ENCODE measurements at regions not wholly inside any gene's neighbourhood (a gene's known extent, or its start where the extent isn't known, plus 50 kb on each side); places are given as distances from the start of the nearest gene placed in this dataset.

DNA sequence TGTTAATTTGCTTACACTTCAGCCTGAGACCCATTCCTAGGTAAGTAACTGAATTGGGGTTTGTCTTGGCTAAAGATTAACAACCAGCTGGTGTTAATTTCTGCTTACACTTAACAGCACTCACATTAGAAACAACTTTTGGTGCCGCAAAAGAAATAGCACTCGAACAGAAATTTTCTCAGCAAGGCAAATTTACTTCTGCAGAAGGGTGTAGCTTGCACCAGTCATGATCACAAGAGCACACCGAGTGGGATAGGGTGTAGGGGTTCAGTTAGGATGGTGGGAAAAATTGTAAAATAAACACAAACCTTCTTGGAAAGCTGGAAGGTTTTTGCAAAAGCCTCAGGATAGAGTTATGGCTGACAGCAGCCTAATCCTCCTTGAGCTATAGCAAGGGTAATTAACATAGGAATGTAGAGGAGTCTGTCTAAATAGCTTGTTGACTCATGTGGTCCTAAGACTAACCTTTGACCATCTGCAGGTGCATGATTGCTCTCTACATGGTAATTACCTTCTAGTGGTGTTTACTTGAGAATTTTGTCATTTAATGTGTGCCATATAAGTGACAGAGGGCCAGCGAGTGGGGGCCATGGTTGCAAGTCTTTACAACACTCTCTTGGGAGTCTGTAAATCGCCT lies 67.8 kb upstream of the CDK13 start:
- H3K23me2 ChIP-seq (ENCODE audit: insufficient read length, low read depth, low read length, poor library complexity, severe bottlenecking) = no peaks in the 10 kb centered on the region
- no peak overlapping the region for H3K18ac ChIP-seq (ENCODE audit: insufficient read length, low read depth, low read length)
- no peaks in the 10 kb centered on the region for H3K79me1 ChIP-seq (ENCODE audit: insufficient read depth, low read depth, low read length, poor library complexity, severe bottlenecking)
- H3K27me3 ChIP-seq (ENCODE audit: insufficient read depth, low read length) = no peaks in the 10 kb centered on the region
- Mint-ChIP-seq H3K4me1 (peaks cover 5 to 13% of the 10 kb centered on the region in 2 experiments), H3K27ac (no peak overlapping the region; a peak in 1 of 7 replicates), H3K27me3 (ENCODE audit: low read depth) (no peaks in the 10 kb centered on the region), H3K9me3 (peaks cover 17 to 19% of the 10 kb centered on the region in 2 experiments), H3K4me3 (no peak overlapping the region), H3K36me3 (ENCODE audit: insufficient read depth in 1 of 3, low read depth in 3 of 3) (peaks cover 5 to 26% (median 13%) of the 10 kb centered on the region in 3 experiments; a peak in 6 of 7 replicates)
- no peak overlapping the region for H2BK120ac ChIP-seq (ENCODE audit: low read depth, low read length, poor library complexity, severe bottlenecking)
- no peak overlapping the region for H3K14ac ChIP-seq (ENCODE audit: insufficient read depth, low read length)
- H3K23ac ChIP-seq (ENCODE audit: insufficient read length, low read depth, low read length) = no peak overlapping the region
- no peak overlapping the region for H3K4ac ChIP-seq (ENCODE audit: low read depth, low read length)
- no peak overlapping the region for H2BK12ac ChIP-seq (ENCODE audit: insufficient read length, low read depth, low read length)
- no peak overlapping the region for H2AK5ac ChIP-seq (ENCODE audit: insufficient read length, low read length)
- no peak overlapping the region for H2BK15ac ChIP-seq (ENCODE audit: low read depth, low read length)
- no peak overlapping the region for H2BK20ac ChIP-seq (ENCODE audit: low read depth, low read length, poor library complexity, severe bottlenecking)
- H3K4me2 ChIP-seq (ENCODE audit: insufficient read depth, insufficient read length, low read length) = no peak overlapping the region
- H3K79me2 ChIP-seq (ENCODE audit: insufficient read depth, low read length) = no peaks in the 10 kb centered on the region
- DNase-seq = no peak
- H4K91ac ChIP-seq (ENCODE audit: insufficient read length, low read depth, low read length) = no peak overlapping the region
- H3K9me3 ChIP-seq (ENCODE audit: control insufficient read depth, low read depth, low read length) = no peaks in the 10 kb centered on the region
- H2AFZ ChIP-seq (ENCODE audit: low read length) = no peak overlapping the region
- H4K20me1 ChIP-seq (ENCODE audit: control insufficient read depth, insufficient read depth, insufficient read length) = no peaks in the 10 kb centered on the region
- H3K9ac ChIP-seq (ENCODE audit: extremely low read depth, insufficient read length, low read length) = no peak overlapping the region
- H4K8ac ChIP-seq (replicated peaks; ENCODE audit: insufficient read length, low read depth, low read length) = no peak overlapping the region
- TF ChIP-seq, protein P1, sequence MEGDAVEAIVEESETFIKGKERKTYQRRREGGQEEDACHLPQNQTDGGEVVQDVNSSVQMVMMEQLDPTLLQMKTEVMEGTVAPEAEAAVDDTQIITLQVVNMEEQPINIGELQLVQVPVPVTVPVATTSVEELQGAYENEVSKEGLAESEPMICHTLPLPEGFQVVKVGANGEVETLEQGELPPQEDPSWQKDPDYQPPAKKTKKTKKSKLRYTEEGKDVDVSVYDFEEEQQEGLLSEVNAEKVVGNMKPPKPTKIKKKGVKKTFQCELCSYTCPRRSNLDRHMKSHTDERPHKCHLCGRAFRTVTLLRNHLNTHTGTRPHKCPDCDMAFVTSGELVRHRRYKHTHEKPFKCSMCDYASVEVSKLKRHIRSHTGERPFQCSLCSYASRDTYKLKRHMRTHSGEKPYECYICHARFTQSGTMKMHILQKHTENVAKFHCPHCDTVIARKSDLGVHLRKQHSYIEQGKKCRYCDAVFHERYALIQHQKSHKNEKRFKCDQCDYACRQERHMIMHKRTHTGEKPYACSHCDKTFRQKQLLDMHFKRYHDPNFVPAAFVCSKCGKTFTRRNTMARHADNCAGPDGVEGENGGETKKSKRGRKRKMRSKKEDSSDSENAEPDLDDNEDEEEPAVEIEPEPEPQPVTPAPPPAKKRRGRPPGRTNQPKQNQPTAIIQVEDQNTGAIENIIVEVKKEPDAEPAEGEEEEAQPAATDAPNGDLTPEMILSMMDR (conservative IDR thresholded peaks at IDR 0.05) = no peak
- no peak overlapping the region for H3T11ph ChIP-seq (ENCODE audit: low read length)
- no peaks in the 10 kb centered on the region; the same call in 1 of the 2 replicates for H3K4me1 ChIP-seq (ENCODE audit: insufficient read depth, low read length)
- WGBS (ENCODE audit: extremely low coverage, insufficient read length, low lambda C conversion rate) = no CpG with 5 or more reads among the region's 5 CpGs
- H3K27ac ChIP-seq (ENCODE audit: insufficient read length, low read depth, low read length) = no peak overlapping the region
- no peak overlapping the region for H3K56ac ChIP-seq (ENCODE audit: insufficient read length, low read depth, low read length)
- H4K5ac ChIP-seq (ENCODE audit: insufficient read length, low read depth, low read length) = no peak overlapping the region
- H2BK5ac ChIP-seq (ENCODE audit: insufficient read length, low read length) = no peak overlapping the region
